WTC11 (cell line): ENCODE measurements at regions not wholly inside any gene's neighbourhood (a gene's known extent, or its start where the extent isn't known, plus 50 kb on each side); places are given as distances from the start of the nearest gene placed in this dataset.

Experiments used
- ATAC-seq: fragments of 200-7000 bp; cut with Tn5 transposase; 2 replicates; pipeline ENCODE4 v1.10.0; 2021; ENCODE audit warnings: mild to moderate bottlenecking, moderate library complexity
- CTCF ChIA-PET: fragments of 300-600 bp; sonication (Branson Sonifier 250); formaldehyde crosslinking; loops from one replicate; lab custom pipeline; 2021; ENCODE audit warnings: antibody characterized with exemption; lab: Charles Lee
- POLR2A ChIA-PET: fragments of 350-600 bp; sonication (Branson Sonifier 250); formaldehyde crosslinking; loops from one replicate; lab custom pipeline; 2021; ENCODE audit warnings: antibody characterized with exemption; lab: Charles Lee
- DNase-seq: peaks from one replicate; pipeline ENCODE4 v3.0.0; 2021; ENCODE audit warnings: low spot score
- H3K27ac Mint-ChIP-seq: 2 replicates; pipeline ENCODE4 v1.8.0; 2021; ENCODE audit warnings: mixed read lengths
- H3K27me3 Mint-ChIP-seq: 2 replicates; pipeline ENCODE4 v1.8.0; 2021; ENCODE audit warnings: low read depth, mild to moderate bottlenecking, moderate library complexity, mixed read lengths
- H3K36me3 Mint-ChIP-seq: 2 replicates; pipeline ENCODE4 v1.8.0; 2021; ENCODE audit warnings: mixed read lengths
- H3K4me1 Mint-ChIP-seq: 2 replicates; pipeline ENCODE4 v1.8.0; 2022; ENCODE audit warnings: mixed read lengths
- H3K4me3 Mint-ChIP-seq: 2 replicates; pipeline ENCODE4 v1.8.0; 2021; ENCODE audit warnings: mild to moderate bottlenecking, moderate library complexity, mixed read lengths
- H3K9me3 Mint-ChIP-seq: 2 replicates; pipeline ENCODE4 v1.8.0; 2021; ENCODE audit warnings: mixed read lengths
- AFF4 ChIP-seq: sonication (generic); formaldehyde crosslinking; IDR thresholded peaks from 2 replicates; pipeline ENCODE4 v1.8.1; 2023; ENCODE audit warnings: mild to moderate bottlenecking, missing genetic modification reagents, borderline replicate concordance
- AR ChIP-seq: fragments of 250-450 bp; sonication (Bioruptor Pico); IDR thresholded peaks from 2 replicates; pipeline ENCODE4 v1.9.0; 2021; ENCODE audit warnings: mild to moderate bottlenecking
- FOXK1 ChIP-seq: sonication (generic); formaldehyde crosslinking; IDR thresholded peaks from 2 replicates; pipeline ENCODE4 v1.8.0; 2022; ENCODE audit warnings: mild to moderate bottlenecking, moderate library complexity, missing genetic modification reagents
- FOXP4 ChIP-seq: sonication (generic); formaldehyde crosslinking; IDR thresholded peaks from 2 replicates; pipeline ENCODE4 v1.8.0; 2022; ENCODE audit warnings: mild to moderate bottlenecking, missing genetic modification reagents
- IRF2 ChIP-seq: sonication (generic); formaldehyde crosslinking; IDR thresholded peaks from 2 replicates; pipeline ENCODE4 v1.8.0; 2022; ENCODE audit warnings: low read depth, missing genetic modification reagents, borderline replicate concordance
- JAZF1 ChIP-seq: fragments of 250-450 bp; sonication (Bioruptor Pico); IDR thresholded peaks from 2 replicates; pipeline ENCODE4 v1.9.0; 2021; ENCODE audit warnings: moderate library complexity, mild to moderate bottlenecking, inconsistent platforms
- NR3C1 ChIP-seq: sonication (generic); formaldehyde crosslinking; conservative IDR thresholded peaks from 2 replicates; pipeline ENCODE4 v1.8.1; 2023; ENCODE audit warnings: low read depth, mild to moderate bottlenecking, missing genetic modification reagents
- TEAD4 ChIP-seq: sonication (generic); formaldehyde crosslinking; IDR thresholded peaks from 2 replicates; pipeline ENCODE4 v1.8.0; 2022; ENCODE audit warnings: mild to moderate bottlenecking, missing genetic modification reagents
- ZNF232 ChIP-seq: sonication (generic); formaldehyde crosslinking; IDR thresholded peaks from 2 replicates; pipeline ENCODE4 v1.8.0; 2022; ENCODE audit warnings: mild to moderate bottlenecking, missing genetic modification reagents
- ZNF396 ChIP-seq: fragments of 250-450 bp; sonication (Bioruptor Pico); IDR thresholded peaks from 2 replicates; pipeline ENCODE4 v1.8.0; 2021; ENCODE audit warnings: mild to moderate bottlenecking, moderate library complexity, borderline replicate concordance
- TF ChIP-seq, protein P1 (sequence below): sonication (generic); formaldehyde crosslinking; IDR thresholded peaks from 2 replicates; pipeline ENCODE4 v1.8.0; 2022; ENCODE audit warnings: mild to moderate bottlenecking, missing genetic modification reagents
- TF ChIP-seq, protein P2 (sequence below): sonication (generic); formaldehyde crosslinking; IDR thresholded peaks from 2 replicates; pipeline ENCODE4 v1.8.1; 2023; ENCODE audit warnings: mild to moderate bottlenecking, missing genetic modification reagents
- TF ChIP-seq, protein P3 (sequence below): sonication (generic); formaldehyde crosslinking; IDR thresholded peaks from 2 replicates; pipeline ENCODE4 v1.8.1; 2022; ENCODE audit warnings: mild to moderate bottlenecking, missing genetic modification reagents, moderate library complexity, borderline replicate concordance
- TF ChIP-seq, protein P4 (sequence below): fragments of 250-450 bp; sonication (Bioruptor Pico); IDR thresholded peaks from 2 replicates; pipeline ENCODE4 v1.9.0; 2021; ENCODE audit warnings: mild to moderate bottlenecking, borderline replicate concordance

GRCh38 chr2:41695198-41696113, 352.4 kb upstream of the PKDCC start:
- ChIA-PET CTCF (interaction anchor here (0.6 to 7.6 kb wide), 5 partner anchors 70 to 295 kb away, joined by 3 to 78 read pairs (median 4); no protein-coding TSS in a partner anchor), POLR2A (no interaction called here)
- peaks cover 17% of the 10 kb centered on the region for H3K4me1 Mint-ChIP-seq
- H3K9me3 Mint-ChIP-seq: no peaks in the 10 kb centered on the region
- H3K27ac Mint-ChIP-seq: no peak overlapping the region
- H3K36me3 Mint-ChIP-seq: no peaks in the 10 kb centered on the region
- H3K4me3 Mint-ChIP-seq: no peak overlapping the region
- no peak for DNase-seq
- peak; percentile 29 for ATAC-seq
- H3K27me3 Mint-ChIP-seq: no peaks in the 10 kb centered on the region; the same call in 1 of the 2 replicates
- TF ChIP-seq, protein P1, sequence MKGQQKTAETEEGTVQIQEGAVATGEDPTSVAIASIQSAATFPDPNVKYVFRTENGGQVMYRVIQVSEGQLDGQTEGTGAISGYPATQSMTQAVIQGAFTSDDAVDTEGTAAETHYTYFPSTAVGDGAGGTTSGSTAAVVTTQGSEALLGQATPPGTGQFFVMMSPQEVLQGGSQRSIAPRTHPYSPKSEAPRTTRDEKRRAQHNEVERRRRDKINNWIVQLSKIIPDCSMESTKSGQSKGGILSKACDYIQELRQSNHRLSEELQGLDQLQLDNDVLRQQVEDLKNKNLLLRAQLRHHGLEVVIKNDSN (CRISPR knock-in tag): no peak
- TF ChIP-seq TEAD4: no peak
- TF ChIP-seq IRF2 (CRISPR knock-in tag): no peak
- no peak for TF ChIP-seq NR3C1
- no peak for TF ChIP-seq AFF4
- no peak for TF ChIP-seq ZNF232 (CRISPR knock-in tag)
- TF ChIP-seq ZNF396 (CRISPR knock-in tag): no peak
- TF ChIP-seq AR: no peak
- TF ChIP-seq FOXP4 (CRISPR knock-in tag): no peak
- TF ChIP-seq FOXK1 (CRISPR knock-in tag): no peak
- no peak for TF ChIP-seq JAZF1 (CRISPR knock-in tag)
- TF ChIP-seq, protein P2, sequence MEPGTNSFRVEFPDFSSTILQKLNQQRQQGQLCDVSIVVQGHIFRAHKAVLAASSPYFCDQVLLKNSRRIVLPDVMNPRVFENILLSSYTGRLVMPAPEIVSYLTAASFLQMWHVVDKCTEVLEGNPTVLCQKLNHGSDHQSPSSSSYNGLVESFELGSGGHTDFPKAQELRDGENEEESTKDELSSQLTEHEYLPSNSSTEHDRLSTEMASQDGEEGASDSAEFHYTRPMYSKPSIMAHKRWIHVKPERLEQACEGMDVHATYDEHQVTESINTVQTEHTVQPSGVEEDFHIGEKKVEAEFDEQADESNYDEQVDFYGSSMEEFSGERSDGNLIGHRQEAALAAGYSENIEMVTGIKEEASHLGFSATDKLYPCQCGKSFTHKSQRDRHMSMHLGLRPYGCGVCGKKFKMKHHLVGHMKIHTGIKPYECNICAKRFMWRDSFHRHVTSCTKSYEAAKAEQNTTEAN (CRISPR knock-in tag): no peak
- TF ChIP-seq, protein P3, sequence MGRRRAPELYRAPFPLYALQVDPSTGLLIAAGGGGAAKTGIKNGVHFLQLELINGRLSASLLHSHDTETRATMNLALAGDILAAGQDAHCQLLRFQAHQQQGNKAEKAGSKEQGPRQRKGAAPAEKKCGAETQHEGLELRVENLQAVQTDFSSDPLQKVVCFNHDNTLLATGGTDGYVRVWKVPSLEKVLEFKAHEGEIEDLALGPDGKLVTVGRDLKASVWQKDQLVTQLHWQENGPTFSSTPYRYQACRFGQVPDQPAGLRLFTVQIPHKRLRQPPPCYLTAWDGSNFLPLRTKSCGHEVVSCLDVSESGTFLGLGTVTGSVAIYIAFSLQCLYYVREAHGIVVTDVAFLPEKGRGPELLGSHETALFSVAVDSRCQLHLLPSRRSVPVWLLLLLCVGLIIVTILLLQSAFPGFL (CRISPR knock-in tag): no peak
- TF ChIP-seq, protein P4, sequence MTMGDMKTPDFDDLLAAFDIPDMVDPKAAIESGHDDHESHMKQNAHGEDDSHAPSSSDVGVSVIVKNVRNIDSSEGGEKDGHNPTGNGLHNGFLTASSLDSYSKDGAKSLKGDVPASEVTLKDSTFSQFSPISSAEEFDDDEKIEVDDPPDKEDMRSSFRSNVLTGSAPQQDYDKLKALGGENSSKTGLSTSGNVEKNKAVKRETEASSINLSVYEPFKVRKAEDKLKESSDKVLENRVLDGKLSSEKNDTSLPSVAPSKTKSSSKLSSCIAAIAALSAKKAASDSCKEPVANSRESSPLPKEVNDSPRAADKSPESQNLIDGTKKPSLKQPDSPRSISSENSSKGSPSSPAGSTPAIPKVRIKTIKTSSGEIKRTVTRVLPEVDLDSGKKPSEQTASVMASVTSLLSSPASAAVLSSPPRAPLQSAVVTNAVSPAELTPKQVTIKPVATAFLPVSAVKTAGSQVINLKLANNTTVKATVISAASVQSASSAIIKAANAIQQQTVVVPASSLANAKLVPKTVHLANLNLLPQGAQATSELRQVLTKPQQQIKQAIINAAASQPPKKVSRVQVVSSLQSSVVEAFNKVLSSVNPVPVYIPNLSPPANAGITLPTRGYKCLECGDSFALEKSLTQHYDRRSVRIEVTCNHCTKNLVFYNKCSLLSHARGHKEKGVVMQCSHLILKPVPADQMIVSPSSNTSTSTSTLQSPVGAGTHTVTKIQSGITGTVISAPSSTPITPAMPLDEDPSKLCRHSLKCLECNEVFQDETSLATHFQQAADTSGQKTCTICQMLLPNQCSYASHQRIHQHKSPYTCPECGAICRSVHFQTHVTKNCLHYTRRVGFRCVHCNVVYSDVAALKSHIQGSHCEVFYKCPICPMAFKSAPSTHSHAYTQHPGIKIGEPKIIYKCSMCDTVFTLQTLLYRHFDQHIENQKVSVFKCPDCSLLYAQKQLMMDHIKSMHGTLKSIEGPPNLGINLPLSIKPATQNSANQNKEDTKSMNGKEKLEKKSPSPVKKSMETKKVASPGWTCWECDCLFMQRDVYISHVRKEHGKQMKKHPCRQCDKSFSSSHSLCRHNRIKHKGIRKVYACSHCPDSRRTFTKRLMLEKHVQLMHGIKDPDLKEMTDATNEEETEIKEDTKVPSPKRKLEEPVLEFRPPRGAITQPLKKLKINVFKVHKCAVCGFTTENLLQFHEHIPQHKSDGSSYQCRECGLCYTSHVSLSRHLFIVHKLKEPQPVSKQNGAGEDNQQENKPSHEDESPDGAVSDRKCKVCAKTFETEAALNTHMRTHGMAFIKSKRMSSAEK: no peak
